ENCODE measurements at regions not wholly inside any gene's neighbourhood (a gene's known extent, or its start where the extent isn't known, plus 50 kb on each side); places are given as distances from the start of the nearest gene placed in this dataset.

DNA sequence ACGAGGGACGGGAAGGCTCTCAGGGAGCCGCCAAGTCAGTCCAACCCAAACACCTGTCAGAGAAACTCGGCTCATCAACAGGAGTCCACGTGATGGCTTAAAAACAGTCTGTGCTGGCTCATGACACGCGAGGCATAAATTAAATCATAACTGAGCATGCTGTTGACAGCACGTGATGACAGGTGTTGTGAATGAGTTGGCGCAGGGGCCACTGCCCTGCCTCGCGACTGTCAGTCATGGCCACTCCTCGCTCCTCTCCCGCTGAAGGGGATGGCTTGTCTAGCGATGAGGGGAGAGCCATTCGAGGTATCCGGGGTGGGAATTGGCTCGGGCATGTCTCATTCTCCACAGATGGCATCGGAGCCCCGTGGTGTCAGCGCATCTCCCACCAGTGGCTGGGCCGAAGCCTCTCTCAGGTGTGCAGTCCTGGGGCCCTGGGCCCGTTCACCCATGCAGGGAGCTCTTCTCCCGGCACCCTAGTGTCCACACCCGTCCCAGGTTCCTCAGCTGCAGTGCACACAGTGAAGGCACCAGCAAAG is 313.3 kb downstream of the BMP7 start:
- Histone ChIP-seq H3K27me3 (peaks cover 45% of the 10 kb centered on the region), H3K4me1 (no peaks in the 10 kb centered on the region), H3K27ac (no peak overlapping the region), H3K36me3 (no peaks in the 10 kb centered on the region), H3K4me3 (no peak overlapping the region), H3K9me3 (no peaks in the 10 kb centered on the region)
- ATAC-seq (no peak), DNase-seq (no peak)
- TF ChIP-seq, protein P1, sequence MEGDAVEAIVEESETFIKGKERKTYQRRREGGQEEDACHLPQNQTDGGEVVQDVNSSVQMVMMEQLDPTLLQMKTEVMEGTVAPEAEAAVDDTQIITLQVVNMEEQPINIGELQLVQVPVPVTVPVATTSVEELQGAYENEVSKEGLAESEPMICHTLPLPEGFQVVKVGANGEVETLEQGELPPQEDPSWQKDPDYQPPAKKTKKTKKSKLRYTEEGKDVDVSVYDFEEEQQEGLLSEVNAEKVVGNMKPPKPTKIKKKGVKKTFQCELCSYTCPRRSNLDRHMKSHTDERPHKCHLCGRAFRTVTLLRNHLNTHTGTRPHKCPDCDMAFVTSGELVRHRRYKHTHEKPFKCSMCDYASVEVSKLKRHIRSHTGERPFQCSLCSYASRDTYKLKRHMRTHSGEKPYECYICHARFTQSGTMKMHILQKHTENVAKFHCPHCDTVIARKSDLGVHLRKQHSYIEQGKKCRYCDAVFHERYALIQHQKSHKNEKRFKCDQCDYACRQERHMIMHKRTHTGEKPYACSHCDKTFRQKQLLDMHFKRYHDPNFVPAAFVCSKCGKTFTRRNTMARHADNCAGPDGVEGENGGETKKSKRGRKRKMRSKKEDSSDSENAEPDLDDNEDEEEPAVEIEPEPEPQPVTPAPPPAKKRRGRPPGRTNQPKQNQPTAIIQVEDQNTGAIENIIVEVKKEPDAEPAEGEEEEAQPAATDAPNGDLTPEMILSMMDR (IDR thresholded peaks at IDR 0.05), result no peak
- intact Hi-C loops (cut with DNase I), result no loop called here

DNA sequence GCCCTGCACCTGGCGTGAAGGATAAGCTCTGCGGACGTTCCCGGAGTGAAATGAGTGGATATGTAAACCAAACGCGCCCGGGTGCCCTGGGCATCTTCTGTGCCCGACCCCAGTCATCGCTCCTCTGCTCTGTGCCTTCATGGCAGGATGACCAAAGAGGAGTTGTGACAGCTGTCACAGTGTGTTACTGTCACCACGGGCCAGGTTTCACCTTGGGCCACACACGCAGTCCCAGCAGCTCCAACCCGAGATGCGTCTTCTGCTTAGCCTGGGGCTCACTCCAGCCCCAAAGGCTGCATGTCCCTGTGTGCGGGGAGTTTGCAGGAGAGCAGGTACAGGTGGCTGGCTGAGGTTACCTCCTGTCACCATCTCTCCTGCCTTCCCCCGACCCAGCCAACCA is 311.6 kb downstream of the BMP7 start:
- intact Hi-C loops (cut with DNase I), result no loop called here
- no peaks in the 10 kb centered on the region for H3K4me1 ChIP-seq
- H3K36me3 ChIP-seq, result no peaks in the 10 kb centered on the region
- no peak overlapping the region for H3K27ac ChIP-seq
- ATAC-seq (no peak), DNase-seq (no peak)
- TF ChIP-seq, protein P1 (IDR thresholded peaks at IDR 0.05), result no peak
- no peak overlapping the region for H3K4me3 ChIP-seq
- peaks cover 58% of the 10 kb centered on the region for H3K27me3 ChIP-seq
- no peaks in the 10 kb centered on the region for H3K9me3 ChIP-seq

DNA sequence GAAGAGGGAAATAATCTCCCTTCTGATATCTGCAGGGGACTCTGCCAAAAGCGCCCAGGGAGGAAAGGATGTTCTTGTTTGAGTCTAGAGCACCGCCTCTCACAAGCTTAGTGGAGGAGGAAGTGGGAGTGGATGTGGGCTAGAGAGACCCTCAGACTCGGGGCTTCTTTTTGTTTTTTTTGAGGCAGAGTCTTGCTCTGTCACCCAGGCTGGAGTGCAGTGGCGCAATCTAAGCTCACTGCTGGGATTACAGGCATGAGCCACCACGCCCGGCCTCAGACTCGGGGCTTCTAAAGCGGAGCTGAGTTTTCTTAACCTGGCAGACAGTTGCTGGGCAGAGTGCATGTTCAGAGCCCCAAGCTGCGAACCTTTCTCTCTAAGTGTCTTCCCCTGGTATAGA is 310.8 kb downstream of the BMP7 start:
- ATAC-seq (no peak), DNase-seq (no peak)
- Histone ChIP-seq H3K4me1 (no peaks in the 10 kb centered on the region), H3K27ac (no peak overlapping the region), H3K4me3 (no peak overlapping the region), H3K36me3 (no peaks in the 10 kb centered on the region), H3K27me3 (peaks cover 56% of the 10 kb centered on the region), H3K9me3 (no peaks in the 10 kb centered on the region)
- TF ChIP-seq, protein P1 (IDR thresholded peaks at IDR 0.05), result no peak
- intact Hi-C loops (cut with DNase I), result no loop called here

DNA sequence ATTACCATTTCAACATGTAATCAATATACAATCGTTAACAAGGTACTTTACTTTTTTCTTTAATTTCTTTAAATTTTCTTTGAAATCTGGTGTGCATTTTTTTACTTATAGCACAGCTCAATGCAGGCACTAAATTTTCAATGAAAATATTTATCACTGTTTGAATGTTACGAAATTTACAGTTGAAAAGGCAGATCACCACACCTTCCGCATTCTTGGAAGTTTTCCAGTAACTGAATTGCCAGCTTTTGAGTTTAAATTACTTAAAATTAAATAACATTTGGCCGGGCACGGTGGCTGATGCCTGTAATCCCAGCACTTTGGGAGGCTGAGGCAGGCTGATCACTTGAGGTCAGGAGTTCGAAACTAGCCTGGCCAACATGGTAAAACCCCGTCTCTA is 309.9 kb downstream of the BMP7 start:
- ATAC-seq, result no peak
- TF ChIP-seq, protein P1 (IDR thresholded peaks at IDR 0.05), result no peak
- Histone ChIP-seq H3K27ac (no peak overlapping the region), H3K27me3 (peaks cover 56% of the 10 kb centered on the region), H3K4me1 (no peaks in the 10 kb centered on the region), H3K36me3 (no peaks in the 10 kb centered on the region), H3K4me3 (no peak overlapping the region), H3K9me3 (no peaks in the 10 kb centered on the region)
- no peak for DNase-seq
- intact Hi-C loops (cut with DNase I), result no loop called here

DNA sequence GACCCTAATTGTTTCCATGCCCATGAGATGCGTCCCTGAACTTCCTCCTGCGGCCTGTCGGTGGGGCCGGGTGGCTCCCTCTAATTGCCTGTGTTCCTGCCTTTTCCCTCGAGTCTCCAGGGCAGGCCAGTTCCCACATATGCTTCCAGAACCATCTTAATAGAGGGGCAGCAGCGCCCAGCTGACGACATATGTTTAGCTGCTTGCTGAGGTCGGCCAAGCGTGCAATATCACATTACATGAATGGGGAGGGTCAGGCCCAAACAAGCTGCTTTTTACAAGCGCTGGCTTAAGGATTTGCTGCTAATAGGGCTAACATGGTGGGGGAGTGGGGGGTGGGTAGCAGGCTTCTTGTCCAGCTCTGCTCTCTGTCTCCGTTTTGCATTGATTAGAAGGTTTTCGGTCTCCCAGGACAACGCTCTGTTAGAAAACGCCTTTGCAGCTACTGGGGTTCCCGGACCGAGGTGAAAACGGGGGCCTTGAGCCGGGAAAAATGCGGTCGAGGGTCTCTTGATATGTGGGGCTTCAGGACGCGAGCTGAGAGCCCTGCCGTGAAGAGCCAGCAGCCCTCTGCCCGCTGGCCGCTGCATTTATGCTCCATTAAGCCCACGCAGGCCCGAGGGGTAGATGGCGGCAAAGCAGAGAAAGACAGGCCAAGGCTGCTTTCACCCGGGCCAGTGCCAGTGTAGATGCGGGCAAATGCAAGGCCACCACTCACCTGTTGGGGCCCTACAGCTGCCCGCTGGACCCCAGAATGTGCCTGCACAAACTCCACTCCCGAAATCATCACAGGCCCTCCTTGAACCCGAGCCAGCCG is 308.5 kb downstream of the BMP7 start:
- no peak for DNase-seq
- no peak for ATAC-seq
- H3K36me3 ChIP-seq, result no peaks in the 10 kb centered on the region
- no peak overlapping the region for H3K27ac ChIP-seq
- H3K4me3 ChIP-seq, result no peak overlapping the region
- intact Hi-C loops (cut with DNase I), result no loop called here
- peaks cover 60% of the 10 kb centered on the region for H3K27me3 ChIP-seq
- H3K4me1 ChIP-seq, result no peaks in the 10 kb centered on the region
- no peaks in the 10 kb centered on the region for H3K9me3 ChIP-seq
- TF ChIP-seq, protein P1 (IDR thresholded peaks at IDR 0.05), result no peak

Data from upper lobe of right lung (tissue), 1 donor.